ENCODE measurements at regions not wholly inside any gene's neighbourhood (a gene's known extent, or its start where the extent isn't known, plus 50 kb on each side); places are given as distances from the start of the nearest gene placed in this dataset.
A peak's percentile ranks its signal among the peaks of the same experiment; 100 is the strongest.
"Not testable (repeated sequence)": the region's sequence is repeated elsewhere in the genome, so short reads cannot be mapped to it uniquely, and the experiment has no call there.

- DNase-seq: not testable (repeated sequence)
Observed at GRCh38 chr15:28614420-28614819, 61.1 kb downstream of the GOLGA6L25 start.

- DNase-seq: not testable (repeated sequence)
Observed at GRCh38 chr15:28621704-28622103, 68.3 kb downstream of the GOLGA6L25 start.

- peak; percentile 0 for DNase-seq
Observed at GRCh38 chr15:28622197-28622596, 68.8 kb downstream of the GOLGA6L25 start.

GRCh38 chr15:28624381-28624780 is 71.0 kb downstream of the GOLGA6L25 start:
- DNase-seq: not testable (repeated sequence)

GRCh38 chr15:28639016-28639415 is 73.2 kb downstream of the GOLGA8M start:
- DNase-seq: not testable (repeated sequence)
